SK-N-DZ (cell line): ENCODE measurements at regions not wholly inside any gene's neighbourhood (a gene's known extent, or its start where the extent isn't known, plus 50 kb on each side); places are given as distances from the start of the nearest gene placed in this dataset.
"Not testable (repeated sequence)": the region's sequence is repeated elsewhere in the genome, so short reads cannot be mapped to it uniquely, and the experiment has no call there.

Experiments used
- DNase-seq: peaks from one replicate; pipeline ENCODE4 v3.0.0-alpha.2; 2015; ENCODE audit warnings: low spot score

DNA sequence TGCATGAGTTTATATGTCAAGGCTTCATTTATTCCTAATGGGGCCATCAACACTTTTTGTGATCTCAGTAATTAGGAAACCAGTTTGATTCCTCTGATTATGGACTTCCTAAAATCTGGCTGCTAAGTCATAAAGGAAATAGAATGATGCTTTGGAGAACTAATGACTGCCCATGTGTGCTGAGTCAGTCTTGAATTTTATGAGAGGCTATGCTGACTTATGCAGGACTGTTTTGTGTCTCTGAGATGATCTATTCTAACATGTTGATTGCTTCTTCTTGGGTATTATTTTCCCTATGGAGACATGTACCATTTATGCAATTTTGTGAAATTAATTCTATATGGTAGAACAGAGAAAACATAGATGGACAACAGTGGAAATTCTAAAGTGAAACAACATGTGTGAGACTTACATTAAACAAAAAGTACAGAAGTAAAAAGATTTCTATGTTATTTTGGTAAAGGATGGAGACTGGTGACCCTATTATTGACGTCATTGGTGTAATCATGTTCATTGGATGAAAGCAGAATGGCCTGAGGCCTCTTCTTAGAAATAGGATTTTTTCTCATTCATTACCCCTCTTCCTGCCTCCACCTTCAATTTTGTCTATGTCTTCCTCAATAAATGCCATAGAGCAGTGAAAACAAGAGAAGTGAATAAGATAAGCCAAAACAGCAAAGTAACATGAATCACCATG, 1658.2 kb upstream of the PIK3C3 start:
- no peak for DNase-seq

- DNase-seq: no peak
Measured at GRCh38 chr18:40292985-40293710, 1661.9 kb upstream of the PIK3C3 start.

DNA sequence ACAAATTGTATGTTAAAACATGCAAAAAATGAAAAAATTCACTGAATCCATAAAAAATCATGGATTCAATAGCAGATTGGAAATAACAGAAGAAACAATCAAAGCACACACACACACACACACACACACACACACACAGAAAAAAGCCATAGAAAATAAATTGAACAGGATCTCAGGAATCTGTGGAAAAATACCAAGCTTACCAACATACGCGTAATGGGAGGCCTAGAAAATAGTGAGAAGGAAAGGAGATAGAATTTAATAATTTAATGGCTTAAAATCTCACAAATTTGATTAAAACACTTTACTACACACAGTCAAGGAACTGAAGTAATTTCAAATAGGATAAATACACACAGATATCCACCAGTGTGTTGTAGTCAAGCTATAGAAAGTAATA, 1671.5 kb upstream of the PIK3C3 start:
- no peak for DNase-seq

DNA sequence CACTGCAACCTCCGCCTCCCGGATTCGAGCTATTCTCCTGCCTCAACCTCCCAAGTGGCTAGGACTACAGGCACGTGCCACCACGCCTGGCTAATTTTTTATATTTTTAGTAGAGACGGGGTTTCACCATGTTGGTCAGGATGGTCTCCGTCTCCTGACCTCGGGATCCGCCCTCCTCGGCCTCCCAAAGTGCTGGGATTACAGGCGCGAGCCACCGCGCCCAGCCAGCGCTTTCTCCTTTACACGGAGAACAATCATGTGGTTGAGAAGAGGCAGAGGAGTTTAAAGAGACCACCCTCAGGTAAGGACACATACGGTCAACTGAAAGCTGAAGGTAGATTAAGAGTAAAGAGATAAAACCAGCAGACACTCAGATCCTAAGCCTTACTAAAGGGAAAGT, 1673.7 kb upstream of the PIK3C3 start:
- DNase-seq: not testable (repeated sequence)

DNA sequence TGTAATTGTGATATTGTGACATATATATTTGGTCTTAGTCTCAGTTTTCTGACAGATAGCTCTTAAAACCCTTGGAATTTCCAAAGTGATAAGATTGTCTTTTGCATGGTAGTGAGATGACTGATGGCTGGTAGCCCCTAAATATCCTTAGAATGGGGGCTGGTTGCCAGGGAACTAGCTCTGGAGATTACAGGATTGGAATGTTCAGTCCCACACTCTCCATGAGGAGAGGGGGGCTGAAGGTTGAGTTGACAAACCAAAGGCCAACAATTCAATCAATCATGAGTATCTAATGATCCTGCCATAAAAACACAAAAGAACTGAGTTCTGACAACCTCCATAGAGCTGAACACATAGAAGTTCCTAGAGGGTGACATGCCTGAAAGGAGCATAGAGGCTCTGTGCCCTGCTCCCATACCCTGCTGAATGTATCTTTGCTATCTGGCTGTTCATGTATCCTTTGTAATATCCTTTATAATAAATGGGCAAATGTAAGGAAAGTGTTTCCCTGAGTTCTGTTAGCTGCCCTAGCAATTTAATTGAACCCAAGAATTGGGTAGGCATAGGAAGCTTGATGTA, 1680.3 kb upstream of the PIK3C3 start:
- no peak for DNase-seq

GRCh38 chr18:40272630-40273231, 1682.3 kb upstream of the PIK3C3 start:
- no peak for DNase-seq

DNA sequence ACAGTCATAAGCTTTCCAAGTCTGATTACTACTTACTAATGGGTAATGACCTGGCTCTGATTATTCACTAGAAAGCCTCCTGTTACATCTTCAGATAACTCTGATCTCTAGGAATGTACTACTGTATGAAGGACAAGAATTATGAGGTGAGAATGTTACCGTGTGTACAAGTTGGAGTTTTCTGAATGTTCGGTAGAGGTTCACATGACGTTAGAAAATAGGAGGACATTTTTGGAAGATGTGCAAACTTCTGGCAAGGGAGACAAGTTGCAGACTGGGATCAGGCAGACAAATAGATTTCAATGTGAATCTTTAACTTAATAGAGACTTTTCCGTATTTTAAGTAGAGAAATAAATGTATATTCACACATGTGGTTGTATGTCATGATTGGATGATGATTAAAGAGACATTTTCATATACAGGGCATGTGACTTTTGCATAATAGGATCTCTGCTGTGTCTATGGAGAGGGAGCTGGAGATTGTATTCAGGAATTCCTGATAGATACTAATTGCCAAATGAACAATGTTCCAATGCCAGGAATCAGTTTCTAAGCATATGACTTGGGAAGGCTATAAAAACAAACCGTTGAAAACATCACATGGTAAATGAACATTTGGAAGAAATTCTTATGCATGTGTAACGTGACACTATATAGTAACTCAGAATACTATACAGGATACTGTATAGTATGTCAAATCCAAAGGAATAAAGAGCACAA, 1695.8 kb upstream of the PIK3C3 start:
- no peak for DNase-seq

GRCh38 chr18:40258311-40258710, 1696.7 kb upstream of the PIK3C3 start:
- DNase-seq: no peak

GRCh38 chr18:40250236-40250635, 1704.8 kb upstream of the PIK3C3 start:
- no peak for DNase-seq

DNA sequence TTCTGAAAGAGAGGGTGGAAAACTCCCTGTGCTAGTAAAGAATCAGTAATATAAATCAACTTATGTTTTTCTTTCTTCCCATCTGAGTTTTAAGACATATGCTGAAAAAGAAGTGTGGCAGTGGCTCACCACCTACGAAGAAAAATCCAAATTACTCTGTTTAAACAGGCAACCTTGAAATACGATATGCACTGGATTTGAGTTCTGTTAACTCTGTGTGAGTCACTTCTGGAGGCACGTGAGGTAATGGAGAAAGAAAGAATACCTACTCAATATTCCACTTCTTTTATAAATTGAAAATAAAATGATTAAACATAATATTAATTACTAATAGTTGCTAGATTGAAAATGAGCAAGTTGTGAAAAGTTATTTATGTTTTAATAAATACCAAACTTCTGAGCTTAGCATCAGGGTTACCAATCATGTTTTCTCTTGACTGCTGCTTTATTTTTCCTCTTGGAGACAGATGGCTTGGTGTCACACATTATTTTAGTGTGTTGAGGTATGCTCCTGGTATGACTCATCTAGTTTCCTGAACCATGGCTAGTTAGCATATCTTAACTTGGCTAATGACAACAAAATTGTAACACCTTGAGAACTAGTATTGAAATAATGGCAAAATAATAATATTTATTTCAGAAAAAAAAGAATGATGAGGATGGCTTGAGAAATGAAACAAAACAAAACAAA, 1705.5 kb upstream of the PIK3C3 start:
- no peak for DNase-seq

- not testable (repeated sequence) for DNase-seq
Measured at GRCh38 chr18:40245612-40246011, 1709.4 kb upstream of the PIK3C3 start.

GRCh38 chr18:40243607-40244006, 1711.4 kb upstream of the PIK3C3 start:
- DNase-seq: no peak

DNA sequence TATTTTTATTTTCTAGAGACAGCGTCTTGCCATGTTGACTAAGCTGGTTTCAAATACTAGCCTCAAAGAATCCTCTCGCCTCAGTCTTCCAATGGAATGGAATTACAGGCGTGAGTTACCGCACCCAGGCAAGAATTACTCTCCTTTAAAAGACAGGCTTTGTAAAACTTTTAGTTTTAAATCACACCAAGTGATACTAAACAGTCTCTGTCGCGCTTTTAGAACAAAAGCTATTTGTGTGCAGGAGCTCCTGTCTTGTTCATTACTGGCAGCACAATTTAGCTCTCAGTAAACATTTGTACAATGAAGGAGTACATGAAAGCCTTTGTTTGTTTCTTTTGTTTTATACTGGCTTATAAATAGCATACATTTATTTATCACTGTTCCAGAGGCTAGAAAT, 1719.2 kb upstream of the PIK3C3 start:
- DNase-seq: no peak

GRCh38 chr18:40235323-40235722, 1719.7 kb upstream of the PIK3C3 start:
- DNase-seq: no peak

- DNase-seq: no peak
Measured at GRCh38 chr18:40233931-40234616, 1721.0 kb upstream of the PIK3C3 start.

DNA sequence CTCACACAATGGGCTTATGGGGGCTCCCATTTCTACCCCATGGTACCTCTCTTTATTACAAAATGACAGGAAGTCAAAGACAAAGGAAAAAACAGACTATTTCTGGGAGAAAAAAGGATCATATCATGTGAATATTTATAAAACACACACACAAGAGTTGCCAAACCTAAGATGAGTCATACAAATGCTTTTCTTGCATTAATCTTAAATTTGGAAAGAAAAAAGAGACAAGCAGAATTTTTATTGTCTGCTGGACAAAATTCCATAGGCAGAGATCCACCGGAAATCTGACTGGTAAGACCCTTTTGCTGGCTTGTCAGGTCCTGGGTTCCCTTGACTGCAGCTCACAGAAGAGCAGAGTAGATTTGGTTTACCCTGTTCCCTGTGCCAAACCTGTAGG, 1732.3 kb upstream of the PIK3C3 start:
- no peak for DNase-seq

GRCh38 chr18:40216856-40217255, 1738.2 kb upstream of the PIK3C3 start:
- DNase-seq: no peak

GRCh38 chr18:40215979-40216378, 1739.1 kb upstream of the PIK3C3 start:
- DNase-seq: no peak

GRCh38 chr18:40210696-40211095, 1744.3 kb upstream of the PIK3C3 start:
- no peak for DNase-seq

DNA sequence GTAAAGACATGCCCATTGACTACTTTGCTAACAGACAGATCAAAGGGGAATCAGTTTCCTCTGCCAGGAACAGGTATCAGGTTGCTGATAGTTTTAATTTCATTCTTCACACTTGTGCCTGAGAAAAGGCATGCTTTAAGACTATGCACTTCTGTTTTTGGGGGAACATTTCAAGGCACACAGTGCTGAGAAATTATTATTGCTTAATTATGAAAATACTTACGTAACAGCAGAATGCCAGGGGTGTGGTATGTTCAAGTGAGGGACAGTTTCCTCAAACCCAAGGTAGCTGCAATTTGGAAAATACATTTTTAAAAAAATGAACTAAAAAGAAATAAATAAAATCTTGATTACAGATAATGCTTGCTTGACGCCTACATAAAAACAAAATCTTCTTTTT, 1746.1 kb upstream of the PIK3C3 start:
- no peak for DNase-seq

DNA sequence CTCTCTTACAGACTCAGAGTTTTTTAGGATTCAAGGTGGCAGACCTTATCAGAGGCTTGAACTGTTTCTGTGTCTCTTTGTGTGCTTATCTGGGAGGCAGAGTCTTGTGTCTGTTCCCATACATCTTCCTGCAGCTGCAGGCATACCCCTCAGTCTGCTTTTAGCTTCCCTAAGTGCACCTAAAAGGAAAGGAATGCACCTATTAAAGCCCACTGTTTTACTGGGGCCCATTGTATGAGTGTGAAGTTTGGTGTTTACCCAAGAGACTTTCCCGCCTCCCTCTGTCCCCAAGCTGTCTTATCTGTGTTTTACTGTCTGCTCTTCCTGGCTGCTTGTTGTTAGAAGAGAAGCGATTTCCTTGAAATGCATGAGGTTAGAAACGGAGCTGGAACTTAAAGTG, 1757.3 kb upstream of the PIK3C3 start:
- DNase-seq: no peak
